Smooth muscle cell (in vitro differentiated cells): ENCODE measurements at regions not wholly inside any gene's neighbourhood (a gene's known extent, or its start where the extent isn't known, plus 50 kb on each side); places are given as distances from the start of the nearest gene placed in this dataset.

ENCODE experiments used
- DNase-seq: peaks from one replicate; lab custom pipeline; 2025; ENCODE audit not compliant: unreplicated experiment; lab: John Stamatoyannopoulos, UW
- H2AFZ ChIP-seq: fragments of 200-600 bp; sonication (generic); 2 replicates; pipeline ENCODE4 v1.6.0; 2016; ENCODE audit warnings: antibody characterized with exemption, low read depth, mild to moderate bottlenecking
- H3F3A ChIP-seq: fragments of 200-600 bp; sonication (generic); 2 replicates; pipeline ENCODE4 v1.6.0; 2017; ENCODE audit warnings: antibody characterized with exemption, low read depth
- H3K27ac ChIP-seq: fragments of 200-600 bp; sonication (generic); 2 replicates; pipeline ENCODE4 v1.5.1; 2016; ENCODE audit warnings: low read depth, mild to moderate bottlenecking
- H3K27me3 ChIP-seq: fragments of 200-600 bp; sonication (generic); 2 replicates; pipeline ENCODE4 v1.6.1; 2016; ENCODE audit warnings: low read depth, mild to moderate bottlenecking
- H3K36me3 ChIP-seq: fragments of 200-600 bp; sonication (generic); 2 replicates; pipeline ENCODE4 v1.5.1; 2016; ENCODE audit warnings: low read depth
- H3K4me1 ChIP-seq: fragments of 200-600 bp; sonication (generic); 2 replicates; pipeline ENCODE4 v1.5.1; 2016; ENCODE audit warnings: low read depth
- H3K4me2 ChIP-seq: fragments of 200-600 bp; sonication (generic); 2 replicates; pipeline ENCODE4 v1.6.0; 2016; ENCODE audit warnings: mild to moderate bottlenecking
- H3K4me3 ChIP-seq: fragments of 200-600 bp; sonication (generic); 2 replicates; pipeline ENCODE4 v1.5.1; 2016; ENCODE audit warnings: mild to moderate bottlenecking
- H3K79me2 ChIP-seq: fragments of 200-600 bp; sonication (generic); 2 replicates; pipeline ENCODE4 v1.6.0; 2016; ENCODE audit warnings: low read depth, mild to moderate bottlenecking
- H3K9ac ChIP-seq: fragments of 200-600 bp; sonication (generic); 2 replicates; pipeline ENCODE4 v1.6.0; 2016; ENCODE audit warnings: low read depth
- H3K9me3 ChIP-seq: fragments of 200-600 bp; sonication (generic); replicated peaks from 2 replicates; pipeline ENCODE4 v1.5.1; 2016; ENCODE audit warnings: low read depth
- H4K20me1 ChIP-seq: fragments of 200-600 bp; sonication (generic); 2 replicates; pipeline ENCODE4 v1.6.0; 2016; ENCODE audit warnings: low read depth
- WGBS: methylation state at CpG from one replicate; pipeline ENCODE4 v1.1.7; 2016; ENCODE audit warnings: low lambda C conversion rate; 5-methylcytosine and 5-hydroxymethylcytosine counted together
- TF ChIP-seq, protein P1 (sequence below): fragments of 200-600 bp; sonication (generic); IDR thresholded peaks from 2 replicates; pipeline ENCODE4 v1.5.1; 2017; ENCODE audit warnings: borderline replicate concordance, mild to moderate bottlenecking, antibody characterized with exemption; ENCODE audit not compliant: insufficient read depth, poor library complexity, severe bottlenecking

DNA sequence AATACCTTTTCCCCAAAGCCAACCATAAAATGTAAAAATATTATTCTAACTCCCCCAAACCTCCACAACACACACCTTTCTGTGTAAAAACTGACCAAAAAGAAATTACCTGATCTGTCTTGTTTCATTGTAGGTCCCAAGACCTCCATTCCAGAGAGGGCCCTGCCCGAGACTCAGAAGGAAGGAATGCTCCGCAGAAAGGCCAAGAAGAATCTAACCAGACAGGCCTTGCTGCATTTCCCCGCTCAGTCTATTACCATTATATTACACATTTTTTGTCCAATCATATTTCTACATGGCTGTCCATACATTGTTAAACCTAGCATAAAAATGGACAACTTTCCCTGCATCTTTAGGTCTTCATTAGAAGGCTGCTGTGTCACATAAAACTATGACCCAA, 237.5 kb upstream of the UBASH3B start:
- Histone ChIP-seq H3K27ac (peak overlapping the region; percentile 86), H3K9me3 (no peaks in the 10 kb centered on the region), H3K4me1 (peaks cover 2% of the 10 kb centered on the region), H4K20me1 (no peaks in the 10 kb centered on the region), H3K36me3 (no peaks in the 10 kb centered on the region), H3K4me2 (peak overlapping the region; percentile 19), H3K9ac (peak overlapping the region; percentile 9), H3K4me3 (no peak overlapping the region), H3K79me2 (no peaks in the 10 kb centered on the region), H3K27me3 (no peaks in the 10 kb centered on the region), H3F3A (no peaks in the 10 kb centered on the region), H2AFZ (no peak overlapping the region)
- TF ChIP-seq, protein P1, sequence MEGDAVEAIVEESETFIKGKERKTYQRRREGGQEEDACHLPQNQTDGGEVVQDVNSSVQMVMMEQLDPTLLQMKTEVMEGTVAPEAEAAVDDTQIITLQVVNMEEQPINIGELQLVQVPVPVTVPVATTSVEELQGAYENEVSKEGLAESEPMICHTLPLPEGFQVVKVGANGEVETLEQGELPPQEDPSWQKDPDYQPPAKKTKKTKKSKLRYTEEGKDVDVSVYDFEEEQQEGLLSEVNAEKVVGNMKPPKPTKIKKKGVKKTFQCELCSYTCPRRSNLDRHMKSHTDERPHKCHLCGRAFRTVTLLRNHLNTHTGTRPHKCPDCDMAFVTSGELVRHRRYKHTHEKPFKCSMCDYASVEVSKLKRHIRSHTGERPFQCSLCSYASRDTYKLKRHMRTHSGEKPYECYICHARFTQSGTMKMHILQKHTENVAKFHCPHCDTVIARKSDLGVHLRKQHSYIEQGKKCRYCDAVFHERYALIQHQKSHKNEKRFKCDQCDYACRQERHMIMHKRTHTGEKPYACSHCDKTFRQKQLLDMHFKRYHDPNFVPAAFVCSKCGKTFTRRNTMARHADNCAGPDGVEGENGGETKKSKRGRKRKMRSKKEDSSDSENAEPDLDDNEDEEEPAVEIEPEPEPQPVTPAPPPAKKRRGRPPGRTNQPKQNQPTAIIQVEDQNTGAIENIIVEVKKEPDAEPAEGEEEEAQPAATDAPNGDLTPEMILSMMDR = no peak
- DNase-seq = no peak
- WGBS = 76% methylated on average over 3 of the region's 3 CpGs

DNA sequence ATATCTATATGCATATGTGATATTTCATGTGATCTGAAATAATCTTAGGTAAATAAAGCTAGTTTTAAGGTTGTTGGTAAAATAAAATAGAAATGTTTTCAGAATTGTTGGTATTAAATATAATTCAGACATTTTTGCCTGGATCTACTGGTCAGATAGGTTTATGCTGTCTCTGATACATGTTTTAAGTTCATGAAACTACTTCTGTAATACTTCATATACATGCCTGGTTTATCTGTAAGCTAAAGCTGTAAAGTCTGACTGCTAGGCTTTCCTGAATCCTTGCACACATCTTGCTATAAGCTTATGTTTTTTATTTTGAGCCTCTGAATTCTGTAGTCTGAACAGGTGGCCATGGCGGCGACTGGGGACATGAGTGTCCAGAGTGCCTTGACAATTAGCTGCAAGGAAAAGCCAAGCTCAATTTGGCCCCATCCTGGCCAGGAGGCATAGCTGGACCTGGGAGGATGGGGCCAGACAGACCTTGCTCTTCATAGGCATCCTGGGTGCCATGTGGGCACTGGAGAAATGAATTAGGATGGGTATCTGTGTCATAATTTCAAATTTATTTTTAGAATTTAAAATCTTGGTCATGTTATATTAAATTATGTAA, 241.0 kb upstream of the UBASH3B start:
- no peaks in the 10 kb centered on the region for H3F3A ChIP-seq
- no peak overlapping the region for H3K9ac ChIP-seq
- no peak for DNase-seq
- no peak overlapping the region for H3K4me2 ChIP-seq
- H2AFZ ChIP-seq = no peak overlapping the region
- no peaks in the 10 kb centered on the region for H3K27me3 ChIP-seq
- WGBS = 100% methylated on average over 2 of the region's 2 CpGs
- no peaks in the 10 kb centered on the region for H3K9me3 ChIP-seq
- no peaks in the 10 kb centered on the region for H3K36me3 ChIP-seq
- TF ChIP-seq, protein P1 = no peak
- H3K79me2 ChIP-seq = no peaks in the 10 kb centered on the region
- H3K4me1 ChIP-seq = no peaks in the 10 kb centered on the region
- no peak overlapping the region for H3K4me3 ChIP-seq
- H3K27ac ChIP-seq = no peak overlapping the region
- H4K20me1 ChIP-seq = no peaks in the 10 kb centered on the region

DNA sequence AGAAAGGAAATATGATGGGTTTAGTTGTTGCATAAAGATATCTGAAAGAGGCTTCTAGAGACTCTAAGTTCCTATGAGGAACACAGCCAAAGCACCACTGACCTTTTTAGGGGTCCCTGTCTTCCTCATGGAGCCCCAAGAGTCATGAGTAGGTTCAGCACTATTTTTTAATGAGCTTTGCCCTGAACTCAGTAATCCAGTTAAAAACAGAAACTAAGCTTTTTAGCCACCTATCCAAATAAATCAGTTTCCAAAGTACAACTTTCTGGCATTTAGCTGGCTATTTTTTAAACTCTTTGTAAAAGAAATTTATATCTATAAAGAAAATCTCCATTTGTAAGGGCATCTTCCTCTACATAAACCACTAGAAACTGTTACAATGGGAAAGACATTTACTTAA, 241.8 kb upstream of the UBASH3B start:
- H3K9ac ChIP-seq = no peak overlapping the region
- no peaks in the 10 kb centered on the region for H3K9me3 ChIP-seq
- H4K20me1 ChIP-seq = no peaks in the 10 kb centered on the region
- no peaks in the 10 kb centered on the region for H3K79me2 ChIP-seq
- no peaks in the 10 kb centered on the region for H3K4me1 ChIP-seq
- no peak overlapping the region for H3K4me2 ChIP-seq
- H3K4me3 ChIP-seq = no peak overlapping the region
- no peaks in the 10 kb centered on the region for H3K27me3 ChIP-seq
- TF ChIP-seq, protein P1 = no peak
- DNase-seq = no peak
- no peaks in the 10 kb centered on the region for H3K36me3 ChIP-seq
- no peak overlapping the region for H2AFZ ChIP-seq
- no peak overlapping the region for H3K27ac ChIP-seq
- no peaks in the 10 kb centered on the region for H3F3A ChIP-seq

DNA sequence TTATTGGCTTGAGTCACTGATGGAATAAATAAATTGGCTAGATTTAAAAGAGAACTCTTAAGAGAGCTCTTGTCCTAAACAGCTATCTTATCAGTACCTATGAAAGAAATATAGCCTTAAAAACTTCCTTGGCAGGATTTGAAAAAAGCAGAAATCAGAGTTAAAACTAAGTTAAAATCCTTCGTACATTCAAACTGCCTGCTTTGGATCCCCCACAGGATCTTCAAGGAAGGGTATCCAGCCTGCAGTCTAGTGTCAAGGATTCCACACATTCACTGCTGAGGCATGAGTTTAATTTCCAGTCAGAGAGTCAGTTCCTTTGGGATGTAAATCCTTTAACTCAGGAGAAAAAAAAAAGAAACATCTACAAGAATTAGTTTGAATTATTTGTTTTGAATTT, 242.9 kb upstream of the UBASH3B start:
- 50% methylated on average over 1 of the region's 1 CpG for WGBS
- Histone ChIP-seq H3K9ac (no peak overlapping the region), H3K4me2 (peak overlapping the region; percentile 18), H3F3A (no peaks in the 10 kb centered on the region), H3K36me3 (no peaks in the 10 kb centered on the region), H3K4me1 (no peaks in the 10 kb centered on the region), H3K4me3 (no peak overlapping the region), H3K27ac (no peak overlapping the region), H2AFZ (no peak overlapping the region), H3K27me3 (no peaks in the 10 kb centered on the region), H4K20me1 (no peaks in the 10 kb centered on the region), H3K9me3 (no peaks in the 10 kb centered on the region), H3K79me2 (no peaks in the 10 kb centered on the region)
- no peak for DNase-seq
- TF ChIP-seq, protein P1 = no peak
